Erythroblast (primary cell): ENCODE measurements at regions not wholly inside any gene's neighbourhood (a gene's known extent, or its start where the extent isn't known, plus 50 kb on each side); places are given as distances from the start of the nearest gene placed in this dataset.

Experiments used
- GATA1 ChIP-seq: IDR thresholded peaks from 2 replicates; pipeline ENCODE4 v1.6.1; 2011; ENCODE audit warnings: low read depth, mild to moderate bottlenecking, control low read depth, low read length, moderate library complexity
- POLR2A ChIP-seq: IDR thresholded peaks from 2 replicates; pipeline ENCODE4 v1.6.1; 2011; ENCODE audit warnings: mild to moderate bottlenecking, low read length

DNA sequence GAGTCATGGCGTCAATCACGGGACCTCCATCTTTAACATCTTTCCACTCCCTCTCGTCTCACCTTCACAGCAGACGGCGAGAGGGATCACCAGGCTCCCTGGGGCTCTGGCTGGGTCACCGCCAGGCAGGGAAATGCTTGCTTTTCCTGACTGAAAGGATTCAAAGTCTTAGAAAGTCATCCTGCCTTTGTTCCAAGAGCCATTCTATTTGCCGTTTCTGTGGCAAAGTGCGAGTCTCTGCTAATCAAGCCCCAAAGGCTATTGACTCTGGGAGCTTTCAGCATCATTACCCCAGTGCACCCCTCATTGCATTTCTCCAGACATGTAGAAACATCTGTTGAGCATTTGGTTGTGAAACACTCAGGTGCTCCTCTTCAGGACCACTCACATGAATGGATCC is 69.6 kb downstream of the GSC start:
- no peak for TF ChIP-seq POLR2A
- TF ChIP-seq GATA1 = no peak
